ENCODE measurements at regions not wholly inside any gene's neighbourhood (a gene's known extent, or its start where the extent isn't known, plus 50 kb on each side); places are given as distances from the start of the nearest gene placed in this dataset.

DNA sequence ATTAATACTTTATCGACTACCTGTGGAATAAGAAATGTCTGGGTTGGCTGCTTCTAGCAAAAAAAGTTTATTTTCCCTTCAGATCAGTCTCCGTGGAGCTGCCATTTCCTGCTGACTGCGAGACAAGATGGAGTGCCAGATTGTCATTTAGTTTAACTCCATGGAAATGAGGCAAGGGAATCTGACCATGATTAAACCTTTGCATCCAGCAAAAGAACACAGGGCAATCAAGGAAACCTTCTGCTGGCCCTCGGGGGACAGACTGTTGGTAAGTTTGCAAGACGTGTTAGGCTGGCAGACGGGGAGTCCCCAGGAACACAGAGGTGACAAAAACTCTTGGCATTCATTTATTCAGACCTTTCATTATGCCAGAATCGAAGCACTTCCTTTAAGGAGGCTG lies 52.2 kb upstream of the SPACA1 start:
- DNase-seq (ENCODE audit: low spot score) = no peak

DNA sequence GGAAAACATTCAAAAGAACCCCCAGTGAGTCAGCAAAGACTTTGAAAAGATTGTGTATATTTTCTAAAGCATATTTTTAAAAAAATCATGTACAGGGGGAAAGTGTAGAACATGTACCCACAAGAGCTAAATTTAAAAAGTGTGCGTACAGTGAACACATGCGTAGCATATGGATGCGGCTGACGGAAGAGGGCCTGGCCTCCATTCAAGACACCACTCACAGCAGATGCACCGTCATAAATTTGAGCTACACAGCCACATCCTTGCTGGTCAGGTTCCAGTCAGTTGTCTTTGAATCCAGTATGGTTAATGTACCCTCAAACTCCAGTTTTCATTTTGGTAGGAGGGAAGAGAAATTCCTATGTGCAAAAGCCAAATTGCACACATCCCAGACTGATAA lies 54.3 kb upstream of the SPACA1 start:
- DNase-seq (ENCODE audit: low spot score) = no peak

DNA sequence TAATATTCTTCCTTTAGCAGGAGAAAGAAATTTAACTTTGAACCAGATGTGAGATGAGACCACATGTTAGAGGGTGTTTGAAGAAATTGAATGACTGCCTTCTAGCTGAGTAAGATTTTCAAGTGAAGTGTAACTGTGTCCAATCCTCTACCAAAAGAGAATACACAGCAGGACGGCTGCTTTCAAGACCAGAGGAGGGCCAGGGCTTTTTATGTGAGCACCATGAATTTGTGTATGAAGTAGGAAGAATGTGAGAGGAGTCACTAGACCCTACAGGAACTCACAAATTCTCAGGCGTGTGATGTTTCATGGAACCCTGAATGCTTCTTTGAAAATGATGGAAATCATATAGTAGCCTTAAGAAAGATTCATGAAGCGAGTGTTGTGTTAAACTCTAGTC lies 56.8 kb upstream of the SPACA1 start:
- no peak for DNase-seq (ENCODE audit: low spot score)

DNA sequence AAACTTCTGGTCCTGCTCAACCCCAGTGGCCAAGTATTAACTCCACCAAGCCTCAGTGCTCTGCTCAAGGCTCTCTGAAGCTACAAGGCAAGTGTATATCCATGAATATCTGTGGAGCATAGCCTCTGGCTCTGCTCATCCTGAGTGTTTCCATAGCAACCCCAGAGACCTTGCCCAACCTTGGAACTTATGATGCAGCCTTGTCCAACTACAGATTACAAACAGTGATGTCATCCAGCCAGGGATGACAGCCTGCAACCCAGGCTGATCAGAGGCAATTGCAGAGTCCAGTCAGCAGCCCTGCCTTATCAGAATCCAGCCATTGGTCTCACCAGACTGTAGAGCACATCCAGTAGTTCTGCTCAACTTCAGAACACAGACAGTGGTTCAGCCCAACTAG lies 65.5 kb upstream of the SPACA1 start:
- DNase-seq (ENCODE audit: low spot score) = no peak

DNA sequence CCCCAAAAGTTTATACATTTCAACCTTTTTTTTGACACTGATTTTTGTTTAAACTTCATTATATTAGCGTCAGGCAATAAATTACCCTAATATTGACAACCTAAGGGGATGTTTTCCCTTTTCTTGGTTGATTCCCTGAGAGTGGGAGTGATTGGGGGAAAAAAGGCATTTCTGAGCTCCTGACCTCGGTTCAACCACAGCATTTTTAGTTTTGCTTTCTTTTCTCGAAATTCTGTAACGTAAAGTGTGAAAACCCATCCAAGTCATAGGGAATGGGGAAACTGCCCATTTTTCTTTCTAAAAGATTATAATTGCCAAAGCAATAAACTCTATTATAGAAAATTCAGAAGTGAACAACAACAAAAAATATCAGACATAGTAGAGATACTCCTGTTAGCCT lies 67.9 kb upstream of the SPACA1 start:
- DNase-seq (ENCODE audit: low spot score) = no peak

DNA sequence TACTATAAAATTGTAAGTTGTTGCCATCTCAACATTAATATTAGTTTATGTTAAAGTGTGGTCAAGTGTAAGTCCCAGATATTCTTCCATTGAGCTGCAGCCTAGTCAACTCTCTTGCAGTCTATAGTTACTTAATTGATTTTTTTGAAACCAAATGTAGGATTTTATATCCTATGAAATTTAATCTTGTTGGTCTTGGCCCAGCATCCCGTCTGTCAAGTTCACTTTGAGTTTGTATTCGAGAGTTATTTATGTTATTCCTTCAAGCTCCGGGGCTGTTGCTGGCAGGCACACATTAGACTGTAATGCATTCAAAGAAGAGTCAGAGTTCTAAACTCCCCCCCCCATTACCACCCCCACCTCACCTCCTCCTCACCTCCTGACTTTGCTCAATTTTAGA lies 71.0 kb upstream of the SPACA1 start:
- DNase-seq (ENCODE audit: low spot score) = no peak

DNA sequence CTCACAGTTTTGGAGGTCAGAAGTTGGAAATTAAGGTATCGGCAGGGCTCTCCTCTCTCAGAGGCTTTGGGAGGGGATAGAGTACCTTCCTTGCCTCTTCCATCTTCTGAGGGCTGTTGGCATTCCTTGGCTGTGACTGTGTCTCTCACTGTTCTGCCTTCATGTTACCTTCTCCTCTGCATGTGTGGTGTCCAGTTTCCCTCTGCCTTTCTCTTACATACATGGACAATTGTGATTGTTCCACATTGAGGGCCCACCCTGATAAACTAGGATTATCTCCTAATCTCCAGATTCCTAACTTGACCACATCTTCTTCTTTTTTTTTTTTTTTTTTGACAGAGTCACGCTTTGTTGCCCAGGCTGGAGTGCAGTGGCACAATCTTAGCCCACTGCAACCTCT lies 72.1 kb upstream of the SPACA1 start:
- no peak for DNase-seq (ENCODE audit: low spot score)

DNA sequence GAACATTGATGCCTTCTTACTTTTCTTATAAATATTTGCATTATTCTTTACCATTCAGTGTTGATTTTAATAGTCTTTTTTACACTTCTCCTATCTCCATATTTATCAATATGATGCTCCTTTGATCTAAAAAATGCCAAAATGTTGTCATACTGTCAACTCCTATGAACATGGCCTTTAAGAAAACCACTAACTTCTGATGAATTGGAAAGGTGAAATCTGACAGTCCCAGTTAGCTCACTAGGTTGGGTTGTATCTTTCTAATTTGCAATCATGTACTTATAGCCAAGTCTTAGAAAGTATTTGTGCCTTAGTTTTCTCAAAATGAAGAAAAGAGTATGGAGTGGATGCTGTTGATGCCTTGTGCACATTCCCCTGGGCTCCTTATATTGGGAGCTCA lies 75.4 kb upstream of the SPACA1 start:
- DNase-seq (ENCODE audit: low spot score) = no peak

DNA sequence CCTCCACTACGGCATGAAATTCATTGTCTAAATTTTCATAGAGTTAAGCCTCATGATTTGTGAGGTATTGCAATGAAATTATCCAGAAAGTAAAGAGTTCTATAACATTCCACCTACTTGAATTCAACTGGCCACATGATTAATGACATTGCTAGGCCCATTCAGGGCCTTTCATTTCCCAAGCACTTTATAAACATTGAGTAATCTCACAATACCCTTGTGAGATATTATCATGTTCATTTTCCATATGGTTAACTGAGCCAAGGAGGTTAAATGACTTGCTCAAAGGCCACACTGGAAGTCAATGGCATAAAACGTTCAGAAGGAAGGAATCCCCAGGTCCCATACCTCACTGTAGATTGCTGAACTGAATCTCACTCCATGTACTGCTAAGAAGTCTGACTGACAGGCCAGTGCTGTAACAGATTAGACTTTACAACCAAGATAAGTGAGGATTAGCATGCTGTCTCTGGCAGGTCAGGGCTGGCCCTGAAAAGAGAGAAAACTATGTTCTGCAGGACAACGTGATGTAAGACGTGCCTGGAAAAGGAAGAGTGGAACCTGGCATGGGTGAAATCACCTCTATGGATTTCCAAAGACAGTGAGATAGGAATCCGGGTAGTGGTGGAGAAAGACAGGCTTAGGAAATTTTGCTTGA lies 75.9 kb upstream of the SPACA1 start:
- no peak for DNase-seq (ENCODE audit: low spot score)

DNA sequence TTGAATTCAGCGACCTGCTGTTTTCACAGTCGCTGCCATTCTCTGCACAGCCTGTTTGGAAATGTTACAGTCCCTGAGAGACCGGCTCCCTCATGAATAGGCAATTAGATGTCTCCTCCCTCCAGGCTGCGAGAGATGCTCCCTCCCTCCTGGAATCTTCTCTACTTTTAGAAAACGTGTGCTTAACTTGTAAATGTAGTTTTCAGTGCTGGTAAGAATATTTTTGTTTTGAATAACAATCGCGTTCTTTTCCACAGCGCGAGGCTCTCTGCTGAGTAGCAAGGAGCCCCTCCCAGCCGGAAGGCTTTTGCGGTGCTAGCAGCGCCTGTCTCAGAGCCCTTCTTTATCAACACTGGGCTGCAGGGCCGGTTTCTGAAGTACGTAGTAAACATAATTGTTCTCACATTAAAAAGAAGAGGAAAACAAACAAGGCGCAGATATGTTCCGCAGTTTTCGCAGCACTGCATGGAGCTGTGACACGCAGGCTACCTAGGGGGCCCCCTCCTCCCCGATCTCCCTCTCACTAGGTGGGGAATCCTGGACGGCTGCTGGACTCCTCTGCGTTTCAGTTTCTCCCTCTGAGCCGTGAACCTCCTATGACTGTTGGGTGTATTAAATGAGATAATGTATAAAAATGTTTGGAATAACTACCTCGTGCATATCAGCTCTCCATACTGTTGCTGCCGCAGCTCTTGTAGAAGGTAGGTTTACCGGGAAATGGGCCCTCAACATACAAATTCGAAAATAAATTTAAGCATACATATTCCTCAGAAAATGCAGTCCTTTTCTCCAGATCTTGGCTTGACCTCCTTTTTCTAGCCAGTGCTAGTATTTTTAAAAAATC lies 79.0 kb upstream of the SPACA1 start:
- DNase-seq (ENCODE audit: low spot score) = no peak

DNA sequence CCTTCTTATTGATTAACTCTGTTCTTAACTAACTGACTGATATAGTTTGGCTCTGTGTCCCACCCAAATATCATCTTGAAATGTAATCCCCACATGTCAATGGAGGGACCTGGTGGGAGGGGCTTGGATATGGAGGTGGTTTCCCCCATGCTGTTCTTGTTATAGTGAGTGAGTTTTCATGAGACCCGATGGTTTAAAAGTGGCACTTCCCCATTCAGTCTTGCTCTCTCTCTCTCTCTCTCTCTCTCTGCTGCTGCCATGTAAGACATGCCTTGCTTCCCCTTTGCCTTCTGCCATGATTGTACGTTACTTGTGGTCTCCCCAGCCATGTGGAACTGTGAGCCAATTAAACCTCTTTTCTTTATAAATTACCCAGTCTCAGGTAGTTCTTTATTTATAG lies 81.8 kb upstream of the SPACA1 start:
- DNase-seq (ENCODE audit: low spot score) = no peak

DNA sequence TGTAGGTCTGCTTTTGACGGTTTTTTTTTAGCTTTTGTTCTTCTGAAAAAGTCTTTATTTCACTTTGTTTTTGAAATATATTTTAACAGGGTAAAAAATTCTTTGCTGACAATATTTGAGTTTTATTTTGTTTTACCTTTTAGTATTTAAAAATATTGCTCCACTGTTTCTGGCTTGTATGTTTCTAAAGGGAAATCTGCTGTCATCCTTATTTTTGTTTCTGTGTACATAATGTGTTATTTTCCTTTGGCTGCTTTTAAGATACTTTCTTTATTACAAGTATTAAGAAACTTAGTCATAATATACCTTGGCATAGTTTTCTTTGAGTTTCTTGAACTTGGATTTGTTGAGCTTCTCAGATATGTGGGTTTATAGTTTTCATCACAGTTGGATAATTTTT lies 88.6 kb upstream of the SPACA1 start:
- DNase-seq (ENCODE audit: low spot score) = no peak

DNA sequence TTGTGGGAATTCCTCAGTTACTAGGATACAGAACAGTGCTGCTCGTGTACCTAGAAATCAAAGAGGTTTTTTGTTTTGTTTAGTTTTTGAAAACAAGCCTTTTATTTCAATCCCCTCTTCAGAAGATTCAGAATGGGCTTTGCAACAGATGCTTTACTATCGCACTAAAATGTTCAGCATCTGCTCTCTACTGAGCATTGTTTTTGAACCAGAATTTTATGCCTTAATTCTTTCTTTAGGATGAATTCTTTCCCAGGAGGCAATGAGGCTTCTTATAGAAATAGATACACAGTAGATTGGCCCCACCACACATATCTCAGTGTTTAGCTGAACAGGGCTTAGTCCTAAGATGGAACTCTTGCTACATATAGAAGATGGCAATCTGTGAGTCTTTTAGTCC lies 95.9 kb upstream of the SPACA1 start:
- DNase-seq (ENCODE audit: low spot score) = no peak

DNA sequence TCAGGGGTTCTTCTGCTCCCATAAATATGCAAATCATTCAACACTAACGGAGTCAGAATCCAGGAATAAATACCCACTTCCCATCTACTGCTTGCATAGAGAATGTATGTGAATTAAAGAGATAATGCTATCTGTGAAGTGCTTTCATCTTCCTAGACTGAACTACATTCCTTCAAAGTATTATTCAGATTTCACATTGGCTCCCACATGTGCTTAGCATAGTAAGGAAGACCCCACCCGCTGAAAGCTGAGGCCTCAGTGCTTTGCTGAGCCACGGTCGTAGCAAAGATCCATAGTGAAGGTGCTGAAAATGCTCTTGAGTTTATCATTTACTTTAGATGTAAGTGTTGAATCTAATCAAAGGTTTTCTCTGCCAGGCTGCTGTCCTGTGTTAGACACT lies 97.0 kb upstream of the SPACA1 start:
- DNase-seq (ENCODE audit: low spot score) = no peak

DNA sequence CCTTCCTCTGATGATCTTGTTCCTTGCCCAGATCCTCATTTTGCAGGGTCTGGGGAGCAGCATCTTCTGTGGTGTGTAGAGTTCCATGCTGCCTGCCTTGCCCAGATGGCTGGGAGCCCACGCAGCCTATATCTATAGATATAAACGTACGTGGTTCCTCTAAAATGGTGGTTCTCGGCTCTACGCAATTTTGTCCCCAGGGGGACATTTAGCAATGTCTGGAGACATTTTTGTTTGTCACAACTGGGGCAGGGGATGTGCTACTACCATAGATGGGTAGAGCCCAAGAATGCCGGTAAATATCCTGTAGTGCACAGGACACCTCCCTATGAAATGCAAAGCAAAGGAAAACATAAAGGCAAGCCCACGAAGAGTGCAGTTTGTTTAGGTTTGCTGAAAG lies 98.4 kb upstream of the SPACA1 start:
- DNase-seq (ENCODE audit: low spot score) = no peak

DNA sequence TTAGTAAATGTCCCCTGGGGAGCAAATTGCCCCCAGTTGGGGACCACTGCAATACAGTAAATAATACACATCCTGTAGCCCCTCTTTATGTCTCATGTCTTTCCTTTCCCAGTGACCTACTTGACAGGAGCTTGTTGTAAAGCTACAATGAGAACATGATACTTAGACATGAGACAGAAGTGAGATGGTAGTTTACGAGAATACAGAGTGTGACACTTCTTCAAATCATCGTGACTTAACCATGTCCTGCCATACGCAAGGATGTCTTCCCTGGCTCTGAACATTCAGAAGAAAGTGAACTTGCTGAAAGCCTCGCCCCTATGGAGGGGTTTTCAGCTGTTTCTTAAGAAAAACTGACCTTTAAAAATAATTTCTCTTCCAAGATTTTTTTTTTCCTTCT lies 101.0 kb upstream of the SPACA1 start:
- no peak for DNase-seq (ENCODE audit: low spot score)

DNA sequence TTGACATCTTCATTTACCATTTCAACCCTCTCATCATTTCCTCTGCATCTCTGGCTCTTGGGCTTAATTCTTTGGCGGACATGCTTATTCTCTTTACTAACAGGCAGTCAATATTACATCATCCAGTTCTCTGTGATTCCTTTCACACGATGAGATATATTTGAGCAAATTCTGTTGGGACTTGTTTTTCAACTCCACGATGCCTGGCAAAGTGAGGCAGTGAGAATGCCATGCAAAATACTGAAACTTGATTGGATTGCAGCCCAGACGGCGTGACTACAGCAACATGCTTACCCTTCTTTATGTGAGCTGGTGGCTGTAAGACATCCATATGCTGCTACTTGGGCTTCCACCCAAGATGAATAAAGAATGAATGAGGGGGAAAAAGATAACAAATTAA lies 101.7 kb upstream of the SPACA1 start:
- DNase-seq (ENCODE audit: low spot score) = no peak

DNA sequence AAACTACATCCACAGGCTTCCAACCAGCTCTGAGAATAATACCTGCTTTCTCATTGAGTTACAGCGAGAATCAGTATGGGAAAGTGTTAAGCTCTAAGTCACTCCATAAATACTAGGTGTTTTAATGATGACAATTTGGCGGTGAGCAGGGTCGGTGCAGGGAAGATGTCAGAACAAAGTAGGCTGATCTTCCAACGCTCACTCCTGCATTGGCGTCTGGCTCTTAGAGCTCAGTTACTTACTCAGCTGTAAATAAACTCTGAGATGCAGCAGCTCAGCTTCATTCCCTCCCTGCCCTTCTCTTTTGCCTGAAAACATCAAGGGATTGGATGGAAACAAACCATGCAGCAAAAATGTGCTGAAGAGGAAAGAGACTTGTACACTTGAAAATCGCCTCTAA lies 102.5 kb upstream of the SPACA1 start:
- DNase-seq (ENCODE audit: low spot score) = no peak

DNA sequence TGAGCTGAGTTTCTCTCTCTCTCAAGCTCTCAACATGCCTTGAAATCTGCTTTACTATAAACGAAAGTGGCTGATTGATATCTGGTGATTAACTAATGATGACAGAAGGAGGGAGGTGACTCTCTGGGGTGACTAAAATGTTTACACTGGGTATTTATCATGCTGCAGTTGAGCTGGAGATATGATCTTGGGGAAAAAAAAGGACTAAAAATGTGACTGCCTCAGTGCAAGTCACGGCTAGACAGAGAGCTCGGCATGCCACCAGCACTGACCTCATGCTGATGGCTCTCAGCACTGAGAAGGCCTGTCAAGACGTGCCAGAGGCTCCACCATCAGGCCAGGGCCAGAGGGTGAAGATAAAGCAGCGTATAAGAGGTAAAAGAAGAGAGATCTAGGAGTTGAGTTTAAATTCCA lies 103.1 kb upstream of the SPACA1 start:
- no peak for DNase-seq (ENCODE audit: low spot score)

DNA sequence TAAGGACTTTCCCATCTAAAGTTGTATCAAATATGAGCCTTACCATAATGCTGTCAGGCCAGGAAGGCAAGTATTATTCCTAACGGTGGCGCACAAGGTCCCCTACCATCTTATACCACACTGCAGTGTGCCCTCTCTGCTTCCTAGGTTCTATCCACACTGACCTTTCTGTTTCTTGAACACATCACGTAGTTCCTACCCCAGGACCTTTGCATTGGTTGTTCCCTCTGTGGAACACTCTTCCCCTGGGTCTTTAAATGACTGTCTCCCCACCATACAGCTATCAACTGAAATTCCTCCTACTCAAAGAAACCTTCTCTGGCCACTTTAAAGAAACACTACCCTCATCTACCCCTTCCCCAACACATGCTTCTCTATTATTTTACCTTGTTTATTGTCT lies 104.5 kb upstream of the SPACA1 start:
- DNase-seq (ENCODE audit: low spot score) = no peak

DNA sequence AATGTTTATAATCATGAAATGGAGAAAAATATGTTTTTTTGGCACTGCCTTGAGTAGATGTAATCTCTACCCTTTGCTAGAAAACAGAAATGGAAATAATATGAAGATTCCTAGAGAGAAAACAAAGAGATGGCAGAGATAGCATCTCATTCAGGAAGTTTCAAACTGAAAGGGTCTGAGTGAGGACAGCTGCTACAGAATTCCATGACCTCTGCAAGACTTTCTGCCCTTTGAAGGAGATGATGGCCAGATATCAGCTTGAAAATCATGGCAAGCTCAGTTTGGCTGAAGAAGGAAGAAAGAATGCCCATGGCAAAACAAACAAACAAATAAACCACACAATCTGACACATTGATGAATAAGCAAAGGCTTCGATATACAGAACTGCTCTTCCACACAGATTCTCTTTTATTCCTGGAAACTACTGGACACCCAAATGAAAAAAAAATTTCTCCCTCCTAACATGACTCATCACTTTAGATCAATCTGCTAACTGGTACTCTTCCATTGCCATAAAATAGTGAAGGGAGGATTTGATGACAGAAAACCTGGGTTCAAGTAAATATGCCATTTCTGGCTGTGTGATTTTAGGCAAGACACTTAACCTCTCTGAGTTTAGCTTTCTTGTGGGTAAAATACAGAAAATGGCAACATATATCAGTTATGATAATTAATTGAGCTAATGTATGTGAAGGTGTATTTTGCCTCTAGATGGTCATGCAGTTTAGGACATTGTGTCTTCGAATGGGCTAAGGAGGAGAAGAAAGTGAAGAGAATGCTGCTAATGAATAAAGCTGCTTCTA lies 105.9 kb upstream of the SPACA1 start:
- DNase-seq (ENCODE audit: low spot score) = no peak

DNA sequence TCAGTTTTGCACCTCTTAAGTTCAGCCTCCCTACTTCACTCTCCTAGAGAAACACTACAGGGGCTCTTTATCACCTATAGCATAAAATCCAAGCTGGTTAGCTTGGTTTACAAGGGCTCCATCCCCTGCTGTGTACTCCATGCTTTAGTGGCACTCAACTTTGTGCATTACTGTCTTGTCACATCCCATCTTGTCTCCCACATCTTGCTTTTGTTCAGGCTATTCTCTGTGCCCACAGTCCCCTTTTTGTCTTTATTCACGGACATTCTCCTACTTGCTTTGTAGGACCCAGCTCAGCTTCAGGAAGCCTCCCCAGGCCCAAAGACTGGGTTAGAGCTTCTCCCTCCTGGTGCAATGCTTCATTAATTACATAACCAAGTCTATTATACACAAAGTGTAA lies 107.9 kb upstream of the SPACA1 start:
- DNase-seq (ENCODE audit: low spot score) = no peak

DNA sequence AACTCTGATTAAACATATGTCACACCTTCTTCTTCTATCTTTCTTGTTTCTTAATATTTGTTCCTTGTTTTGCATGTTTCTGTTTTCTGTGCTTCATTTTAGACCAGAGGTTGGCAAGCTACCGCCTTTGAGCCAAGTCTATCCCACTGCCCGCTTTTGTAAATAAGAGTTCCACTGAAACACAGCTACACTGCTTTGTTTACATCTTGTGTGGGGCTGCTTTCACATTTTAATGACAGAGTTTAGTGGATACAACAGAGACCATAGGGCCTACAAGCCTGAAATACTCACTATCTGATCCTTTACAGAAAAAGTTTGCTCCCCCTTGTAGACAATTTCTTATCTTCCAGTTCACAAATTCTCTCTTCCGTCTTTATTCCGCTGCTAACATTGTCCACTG lies 109.4 kb upstream of the SPACA1 start:
- DNase-seq (ENCODE audit: low spot score) = no peak

Measured in left forelimb (tissue), 1 donor.